Cardiac septum (tissue), 1 donor: ENCODE measurements at regions not wholly inside any gene's neighbourhood (a gene's known extent, or its start where the extent isn't known, plus 50 kb on each side); places are given as distances from the start of the nearest gene placed in this dataset.
A peak's percentile ranks its signal among the peaks of the same experiment; 100 is the strongest.
"Not testable (repeated sequence)": the region's sequence is repeated elsewhere in the genome, so short reads cannot be mapped to it uniquely, and the experiment has no call there.

Experiments
- DNase-seq: peaks from one replicate; pipeline ENCODE4 v3.0.0-alpha.2; 2020; ENCODE audit warnings: low spot score
- intact Hi-C: fragments of 100-400 bp; cut with DNase I; formaldehyde crosslinking; loops from one replicate; pipeline ENCODE4 v1.14.0; 2022
- donor health status: DM: no; HTN: no; CAD: no.

DNA sequence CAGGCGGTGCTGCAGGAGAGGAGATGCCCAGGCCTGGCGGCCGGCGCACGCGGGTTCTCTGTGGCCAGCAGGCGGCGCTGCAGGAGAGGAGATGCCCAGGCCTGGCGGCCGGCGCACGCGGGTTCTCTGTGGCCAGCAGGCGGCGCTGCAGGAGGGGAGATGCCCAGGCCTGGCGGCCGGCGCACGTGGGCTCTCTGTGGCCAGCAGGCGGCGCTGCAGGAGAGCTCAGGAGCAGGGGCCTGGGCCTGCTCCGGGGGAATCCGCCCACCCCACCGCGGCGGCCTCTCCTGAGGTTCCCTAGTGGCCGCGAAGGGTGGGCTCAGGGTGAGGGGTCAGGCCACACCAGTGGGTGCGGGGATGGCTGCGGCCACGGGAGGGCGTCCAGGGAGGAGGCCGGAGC, 75.9 kb downstream of the OR4F16 start:
- DNase-seq, intact Hi-C loops: not testable (repeated sequence)

GRCh38 chr1:609161-609560, 77.3 kb downstream of the OR4F16 start:
- intact Hi-C loops, DNase-seq: not testable (repeated sequence)

- peak; percentile 73 for DNase-seq
- intact Hi-C loops, result not testable (repeated sequence)
Observed at GRCh38 chr1:605279-605678, 81.2 kb downstream of the OR4F16 start.

GRCh38 chr1:588211-588610, 98.2 kb downstream of the OR4F16 start:
- intact Hi-C loops, DNase-seq: not testable (repeated sequence)

- DNase-seq, result peak; percentile 72
- intact Hi-C loops, result not testable (repeated sequence)
Observed at GRCh38 chr1:585992-586391, 100.5 kb downstream of the OR4F16 start.
